ENCODE measurements at regions not wholly inside any gene's neighbourhood (a gene's known extent, or its start where the extent isn't known, plus 50 kb on each side); places are given as distances from the start of the nearest gene placed in this dataset.

GRCh38 chr2:145352484-145352883 is 832.6 kb upstream of the ZEB2 start:
- TF ChIP-seq CTCF (conservative IDR thresholded peaks at IDR 0.05; ENCODE audit: low read depth, low read length) (no peak), EZH2 (IDR thresholded peaks at IDR 0.05; ENCODE audit: low read length, unreplicated experiment) (no peak), EZH2phosphoT487 (IDR thresholded peaks at IDR 0.05; ENCODE audit: borderline replicate concordance, low read length) (no peak)

Data from PC-3 (cell line).